Gastroesophageal sphincter (tissue), 3 donors: ENCODE measurements at regions not wholly inside any gene's neighbourhood (a gene's known extent, or its start where the extent isn't known, plus 50 kb on each side); places are given as distances from the start of the nearest gene placed in this dataset.

ENCODE experiments used
- CTCF ChIP-seq, 4 experiments: fragments of 200-600 bp in 2 of 4; fragments of 450-650 bp in 2 of 4; sonication (generic) in 1 of 4; IDR thresholded peaks; one replicate each; pipeline ENCODE4 v1.5.1; 2017 to 2019; ENCODE audit warnings: antibody characterized with exemption in 4 of 4, mild to moderate bottlenecking in 2 of 4, moderate library complexity in 2 of 4
- POLR2A ChIP-seq, 2 donors: fragments of 450-650 bp; IDR thresholded peaks; one replicate each; pipeline ENCODE4 v1.6.1; 2017; ENCODE audit warnings: antibody characterized with exemption in 2 of 2, mild to moderate bottlenecking in 2 of 2, moderate library complexity in 1 of 2
- POLR2AphosphoS5 ChIP-seq: sonication (generic); formaldehyde crosslinking; IDR thresholded peaks from one replicate; pipeline ENCODE4 v1.6.1; 2017; ENCODE audit warnings: antibody characterized with exemption

- no peak for TF ChIP-seq CTCF (IDR thresholded peaks at IDR 0.05)
- TF ChIP-seq POLR2AphosphoS5: no peak
- no peak for TF ChIP-seq POLR2A (IDR thresholded peaks at IDR 0.05)
Measured at GRCh38 chr12:111073370-111073769, 153.0 kb upstream of the MYL2 start.
